Hepatocyte (in vitro differentiated cells): ENCODE measurements at regions not wholly inside any gene's neighbourhood (a gene's known extent, or its start where the extent isn't known, plus 50 kb on each side); places are given as distances from the start of the nearest gene placed in this dataset.

Experiments used
- CTCF ChIP-seq: fragments of 200-600 bp; sonication (generic); IDR thresholded peaks from 2 replicates; pipeline ENCODE4 v1.5.1; 2016; ENCODE audit warnings: antibody characterized with exemption, mild to moderate bottlenecking; ENCODE audit not compliant: poor library complexity
- EZH2phosphoT487 ChIP-seq: fragments of 200-600 bp; sonication (generic); IDR thresholded peaks from one replicate; pipeline ENCODE4 v1.6.1; 2018; ENCODE audit warnings: antibody characterized with exemption, mild to moderate bottlenecking, low read depth, moderate library complexity; ENCODE audit not compliant: unreplicated experiment, severe bottlenecking

DNA sequence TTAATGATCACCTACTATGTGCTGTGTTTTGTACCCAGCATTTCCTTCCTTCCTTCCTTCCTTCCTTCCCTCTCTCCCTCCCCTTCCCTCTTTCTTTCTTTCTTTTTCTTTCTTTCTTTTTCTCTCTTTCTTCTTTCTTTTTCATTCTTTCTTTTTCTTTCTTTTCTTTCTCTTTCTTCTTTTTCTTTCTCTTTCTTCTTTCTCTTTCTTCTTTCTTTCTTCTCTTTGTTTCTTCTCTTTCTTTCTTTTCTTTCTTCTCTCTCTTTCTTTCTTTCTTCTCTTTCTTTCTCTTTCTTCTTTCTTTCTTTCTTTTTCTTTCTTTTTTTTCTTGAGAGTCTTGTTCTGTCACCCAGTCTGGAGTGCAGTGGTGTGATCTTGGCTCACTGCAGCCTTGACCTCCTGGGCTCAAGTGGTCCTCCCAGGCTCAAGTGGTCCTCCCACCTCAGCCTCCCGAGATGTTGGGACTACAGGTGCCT, 165.7 kb upstream of the MVB12B start:
- TF ChIP-seq CTCF (no peak), EZH2phosphoT487 (no peak)
